H1 (cell line): ENCODE measurements at regions not wholly inside any gene's neighbourhood (a gene's known extent, or its start where the extent isn't known, plus 50 kb on each side); places are given as distances from the start of the nearest gene placed in this dataset.

Source experiments
- CTCF ChIA-PET: fragments of 300-600 bp; sonication (Branson Sonifier 250); formaldehyde crosslinking; loops from one replicate; lab custom pipeline; 2021; ENCODE audit not compliant: partially characterized antibody; lab: Charles Lee
- POLR2A ChIA-PET: fragments of 300-600 bp; sonication (Branson Sonifier 250); formaldehyde crosslinking; loops from one replicate; lab custom pipeline; 2021; ENCODE audit warnings: inconsistent platforms; ENCODE audit not compliant: partially characterized antibody; lab: Charles Lee
- DNase-seq, 2 experiments: peaks; one replicate each; pipeline versions ENCODE4 v3.0.0 to v3.0.0-alpha.2; 2010 to 2022; ENCODE audit warnings: low spot score in 2 of 2, low read depth in 1 of 2, mixed read lengths in 1 of 2
- FAIRE-seq: peaks from 2 replicates; lab custom pipeline; 2011; peaks lifted over from hg19 to GRCh38; lab: Jason Lieb, UNC
- H2AFZ ChIP-seq: 2 replicates; pipeline ENCODE4 v1.8.1; 2012; ENCODE audit warnings: low read length, inconsistent platforms
- H2AK5ac ChIP-seq: 2 replicates; pipeline ENCODE4 v1.6.1; 2013; ENCODE audit warnings: low read depth, low read length
- H2BK120ac ChIP-seq: replicated peaks from 2 replicates; pipeline ENCODE3; 2013; ENCODE audit warnings: low read depth, low read length, inconsistent platforms
- H2BK12ac ChIP-seq: 2 replicates; pipeline ENCODE4 v1.6.1; 2013; ENCODE audit warnings: low read depth, low read length
- H2BK15ac ChIP-seq: 2 replicates; pipeline ENCODE4 v1.6.1; 2013; ENCODE audit warnings: low read length
- H2BK20ac ChIP-seq: 2 replicates; pipeline ENCODE4 v1.6.1; 2013; ENCODE audit warnings: low read length
- H2BK5ac ChIP-seq: 2 replicates; pipeline ENCODE4 v1.6.1; 2013; ENCODE audit warnings: low read depth, low read length
- H3K14ac ChIP-seq: 2 replicates; pipeline ENCODE4 v1.6.1; 2013; ENCODE audit warnings: inconsistent platforms; ENCODE audit not compliant: insufficient read length
- H3K18ac ChIP-seq: 2 replicates; pipeline ENCODE4 v1.6.1; 2013; ENCODE audit warnings: low read length; ENCODE audit errors: extremely low read depth
- H3K23ac ChIP-seq: 2 replicates; pipeline ENCODE4 v1.6.1; 2013; ENCODE audit warnings: inconsistent platforms; ENCODE audit not compliant: insufficient read length
- H3K23me2 ChIP-seq: 2 replicates; pipeline ENCODE4 v1.6.1; 2013; ENCODE audit warnings: low read depth, low read length
- H3K27ac ChIP-seq: 2 replicates; pipeline ENCODE4 v1.6.1; 2011; ENCODE audit warnings: low read depth, low read length, inconsistent platforms
- H3K27me3 ChIP-seq, 4 experiments: replicated peaks in 1 of 4; 1 replicate in 1 of 4; 2 replicates in 3 of 4; pipeline versions ENCODE4 v1.6.1 to v1.8.1; 2011 to 2013; ENCODE audit warnings: low read length in 3 of 4, mild to moderate bottlenecking in 3 of 4, inconsistent platforms in 2 of 4, mixed read lengths in 2 of 4, moderate library complexity in 1 of 4; ENCODE audit not compliant: control insufficient read depth in 3 of 4, insufficient read depth in 3 of 4; ENCODE audit errors: extremely low read depth in 1 of 4
- H3K36me3 ChIP-seq, 4 experiments: 2 replicates each; pipeline versions ENCODE4 v1.6.1 to v1.8.1; 2011 to 2013; ENCODE audit warnings: mild to moderate bottlenecking in 4 of 4, low read length in 3 of 4, moderate library complexity in 2 of 4, control low read depth in 1 of 4, inconsistent platforms in 1 of 4; ENCODE audit not compliant: insufficient read depth in 4 of 4, control insufficient read depth in 2 of 4
- H3K4ac ChIP-seq: replicated peaks from 2 replicates; pipeline ENCODE3; 2013; ENCODE audit warnings: low read length, low read depth, mixed read lengths, inconsistent platforms; ENCODE audit not compliant: insufficient read length
- H3K4me1 ChIP-seq, 4 experiments: replicated peaks in 1 of 4; 1 replicate in 1 of 4; 2 replicates in 3 of 4; pipeline versions ENCODE4 v1.6.1 to v1.8.1; 2011 to 2013; ENCODE audit warnings: low read length in 3 of 4, inconsistent platforms in 2 of 4, mixed read lengths in 1 of 4; ENCODE audit not compliant: insufficient read depth in 4 of 4, control insufficient read depth in 3 of 4
- H3K4me2 ChIP-seq, 2 experiments: 2 replicates each; pipeline versions ENCODE4 v1.6.1 to v1.8.1; 2011 to 2013; ENCODE audit warnings: low read depth in 2 of 2, low read length in 2 of 2, control low read depth in 1 of 2, inconsistent platforms in 1 of 2, mild to moderate bottlenecking in 1 of 2; ENCODE audit not compliant: insufficient read depth in 1 of 2
- H3K4me3 ChIP-seq, 4 experiments: fragments of 200-600, 300-600 bp in 1 of 4; sonication (generic), shearing (Covaris generic), sonication (Bioruptor Twin) in 1 of 4; 2 replicates each; pipeline versions ENCODE4 v1.5.1 to v1.8.1; 2011 to 2016; ENCODE audit warnings: low read length in 4 of 4, low read depth in 3 of 4, control low read depth in 2 of 4, inconsistent platforms in 2 of 4, mild to moderate bottlenecking in 2 of 4, mixed read lengths in 1 of 4, moderate library complexity in 1 of 4; ENCODE audit not compliant: insufficient read depth in 2 of 4; ENCODE audit errors: extremely low read depth in 1 of 4
- H3K56ac ChIP-seq: replicated peaks from 2 replicates; pipeline ENCODE3; 2013; ENCODE audit warnings: low read depth, mild to moderate bottlenecking, mixed read lengths, low read length, inconsistent platforms; ENCODE audit not compliant: insufficient read length
- H3K79me1 ChIP-seq: 2 replicates; pipeline ENCODE4 v1.6.1; 2013; ENCODE audit warnings: low read depth, low read length, control low read depth
- H3K79me2 ChIP-seq, 2 experiments: 2 replicates each; pipeline versions ENCODE4 v1.6.1 to v1.8.1; 2012 to 2013; ENCODE audit warnings: low read length in 2 of 2, mild to moderate bottlenecking in 2 of 2, inconsistent platforms in 1 of 2; ENCODE audit not compliant: insufficient read depth in 2 of 2, control insufficient read depth in 1 of 2
- H3K9ac ChIP-seq, 4 experiments: replicated peaks in 1 of 4; 1 replicate in 1 of 4; 2 replicates in 3 of 4; pipeline versions ENCODE4 v1.6.1 to v1.8.1; 2011 to 2013; ENCODE audit warnings: low read depth in 3 of 4, low read length in 3 of 4, control low read depth in 2 of 4, mild to moderate bottlenecking in 2 of 4, moderate library complexity in 2 of 4, inconsistent platforms in 1 of 4; ENCODE audit errors: extremely low read depth in 1 of 4
- H3K9me3 ChIP-seq, 2 experiments: 2 replicates each; pipeline versions ENCODE4 v1.6.1 to v1.8.1; 2012 to 2013; ENCODE audit warnings: mild to moderate bottlenecking in 2 of 2, moderate library complexity in 2 of 2, control low read depth in 1 of 2, inconsistent platforms in 1 of 2, low read depth in 1 of 2, low read length in 1 of 2, mixed read lengths in 1 of 2; ENCODE audit not compliant: insufficient read depth in 2 of 2
- H4K20me1 ChIP-seq, 2 experiments: replicated peaks in 1 of 2; 2 replicates each; pipeline versions ENCODE3 to v1.8.1; 2011 to 2013; ENCODE audit warnings: inconsistent platforms in 2 of 2, low read length in 2 of 2, mild to moderate bottlenecking in 1 of 2; ENCODE audit not compliant: insufficient read depth in 2 of 2, control insufficient read depth in 1 of 2
- H4K5ac ChIP-seq: 2 replicates; pipeline ENCODE4 v1.6.1; 2013; ENCODE audit warnings: low read length, low read depth, mixed read lengths, inconsistent platforms; ENCODE audit not compliant: insufficient read length
- H4K8ac ChIP-seq: 2 replicates; pipeline ENCODE4 v1.8.0; 2013; ENCODE audit warnings: mild to moderate bottlenecking, moderate library complexity, low read length, inconsistent platforms; ENCODE audit not compliant: insufficient read depth; ENCODE audit errors: extremely low read depth
- H4K91ac ChIP-seq: replicated peaks from 2 replicates; pipeline ENCODE3; 2013; ENCODE audit warnings: low read length, mixed read lengths, inconsistent platforms; ENCODE audit not compliant: insufficient read length
- CBX5 ChIP-seq: fragments of 300-800, 300-1000 bp; sonication (generic); IDR thresholded peaks from 2 replicates; pipeline ENCODE4 v1.7.1; 2016; ENCODE audit warnings: antibody characterized with exemption, low read length, low read depth
- E2F6 ChIP-seq: IDR thresholded peaks from 2 replicates; pipeline ENCODE4 v1.6.1; 2012; ENCODE audit warnings: inconsistent platforms
- FOSL1 ChIP-seq: IDR thresholded peaks from 2 replicates; pipeline ENCODE4 v1.6.1; 2011; ENCODE audit warnings: mild to moderate bottlenecking, low read depth, low read length, moderate library complexity; ENCODE audit not compliant: insufficient read depth
- GTF2F1 ChIP-seq: IDR thresholded peaks from 2 replicates; pipeline ENCODE4 v1.6.1; 2012; ENCODE audit warnings: low read depth, low read length, improper control_type of control experiment, borderline replicate concordance
- PHF8 ChIP-seq: fragments of 200-600 bp; sonication (generic); conservative IDR thresholded peaks from 2 replicates; pipeline ENCODE4 v1.7.1; 2012; ENCODE audit warnings: low read depth, mild to moderate bottlenecking, inconsistent platforms, low read length, moderate library complexity
- RNF2 ChIP-seq: fragments of 200-900, 300-1000 bp; sonication (generic); IDR thresholded peaks from 2 replicates; pipeline ENCODE4 v1.7.1; 2016; ENCODE audit warnings: borderline replicate concordance, low read depth, mild to moderate bottlenecking, antibody characterized with exemption, low read length; ENCODE audit not compliant: poor library complexity, severe bottlenecking; ENCODE audit errors: missing control alignments
- SIRT6 ChIP-seq: IDR thresholded peaks from one replicate; pipeline ENCODE4 v1.7.1; 2012; ENCODE audit warnings: low read length, inconsistent platforms
- TBP ChIP-seq: IDR thresholded peaks from 2 replicates; pipeline ENCODE4 v1.6.1; 2011; ENCODE audit warnings: low read depth, low read length, improper control_type of control experiment
- USF2 ChIP-seq: IDR thresholded peaks from 2 replicates; pipeline ENCODE4 v1.6.1; 2011; ENCODE audit warnings: low read length, improper control_type of control experiment
- YY1 ChIP-seq: IDR thresholded peaks from 2 replicates; pipeline ENCODE4 v1.6.1; 2011; ENCODE audit warnings: low read depth, mild to moderate bottlenecking, low read length
- WGBS, 2 experiments: shearing (Covaris generic) in 1 of 2; methylation state at CpG; one replicate each; pipeline versions ENCODE4 v1.1.6 to v1.1.7; 2013 to 2015; ENCODE audit warnings: low lambda C conversion rate in 2 of 2, mixed read lengths in 2 of 2, inconsistent platforms in 1 of 2, low coverage in 1 of 2, missing lambda C conversion rate in 1 of 2; ENCODE audit not compliant: insufficient replicate concordance in 2 of 2, insufficient coverage in 1 of 2, insufficient read length in 1 of 2; ENCODE audit errors: extremely low coverage in 1 of 2, missing lambda C conversion rate in 1 of 2; 5-methylcytosine and 5-hydroxymethylcytosine counted together

GRCh38 chr22:49138250-49138790, 689.4 kb downstream of the BRD1 start:
- Histone ChIP-seq H3K36me3 (no peaks in the 10 kb centered on the region), H2BK5ac (no peak overlapping the region), H4K20me1 (no peaks in the 10 kb centered on the region), H4K8ac (no peak overlapping the region), H3K27me3 (no peaks in the 10 kb centered on the region), H2AK5ac (no peak overlapping the region), H3K79me2 (no peaks in the 10 kb centered on the region), H3K23ac (no peak overlapping the region), H4K91ac (no peak overlapping the region), H3K23me2 (peaks cover 8% of the 10 kb centered on the region; the same call in 1 of the 2 replicates), H2BK120ac (no peak overlapping the region), H3K18ac (no peak overlapping the region), H3K14ac (no peak overlapping the region), H2BK12ac (no peak overlapping the region), H3K4me2 (no peak overlapping the region), H2AFZ (no peak overlapping the region), H2BK20ac (no peak overlapping the region), H3K27ac (no peak overlapping the region), H2BK15ac (no peak overlapping the region), H3K9ac (no peak overlapping the region), H3K79me1 (no peaks in the 10 kb centered on the region), H3K4me1 (no peaks in the 10 kb centered on the region; a peak in 1 of 7 replicates), H3K4ac (no peak overlapping the region), H3K56ac (peak overlapping the region; percentile 3), H3K4me3 (no peak overlapping the region), H4K5ac (no peak overlapping the region), H3K9me3 (no peaks in the 10 kb centered on the region)
- POLR2A ChIA-PET = no interaction called here
- DNase-seq = no peak
- 92 to 100% methylated on average over 1 of the region's 1 CpG for WGBS, 2 experiments
- no peak for FAIRE-seq
- CTCF ChIA-PET = interaction anchor here (1.4 kb wide), 1 partner anchor 92 kb away, joined by 5 read pairs; no protein-coding TSS in a partner anchor
- TF ChIP-seq E2F6 = no peak
- no peak for TF ChIP-seq GTF2F1
- no peak for TF ChIP-seq SIRT6
- TF ChIP-seq YY1 = no peak
- TF ChIP-seq PHF8 = no peak
- no peak for TF ChIP-seq TBP
- no peak for TF ChIP-seq RNF2
- no peak for TF ChIP-seq CBX5
- TF ChIP-seq USF2 = no peak
- no peak for TF ChIP-seq FOSL1
